Uterus (tissue), 3 donors: ENCODE measurements at regions not wholly inside any gene's neighbourhood (a gene's known extent, or its start where the extent isn't known, plus 50 kb on each side); places are given as distances from the start of the nearest gene placed in this dataset.

Experiments used
- DNase-seq, 2 donors: peaks; one replicate each; pipeline ENCODE4 v3.0.0-alpha.2; 2019 to 2020
- H3K27ac ChIP-seq, 2 donors: fragments of 200-600 bp; sonication (generic); 1 replicate in 1 of 2; 2 replicates in 1 of 2; pipeline ENCODE4 v1.5.1; 2016 to 2018
- H3K27me3 ChIP-seq, 2 donors: fragments of 200-600 bp; sonication (generic); one replicate each; pipeline ENCODE4 v1.5.1; 2018 to 2019; ENCODE audit warnings: control low read depth in 1 of 2
- H3K36me3 ChIP-seq, 2 donors: fragments of 200-600 bp; sonication (generic); one replicate each; pipeline ENCODE4 v1.5.1; 2019; ENCODE audit warnings: control low read depth in 1 of 2
- H3K4me1 ChIP-seq, 2 donors: fragments of 200-600 bp; sonication (generic); one replicate each; pipeline ENCODE4 v1.5.1; 2018 to 2019; ENCODE audit warnings: control low read depth in 1 of 2
- H3K4me3 ChIP-seq, 2 donors: fragments of 200-600 bp; sonication (generic); 1 replicate in 1 of 2; 2 replicates in 1 of 2; pipeline ENCODE4 v1.5.1; 2018 to 2019; ENCODE audit warnings: mild to moderate bottlenecking in 1 of 2
- H3K9me3 ChIP-seq, 2 donors: fragments of 200-600 bp; sonication (generic); one replicate each; pipeline ENCODE4 v1.5.1; 2019; ENCODE audit warnings: control low read depth in 1 of 2
- POLR2A ChIP-seq, 2 donors: fragments of 450-650 bp; IDR thresholded peaks; one replicate each; pipeline ENCODE4 v1.6.1; 2016; ENCODE audit warnings: antibody characterized with exemption in 2 of 2, mild to moderate bottlenecking in 1 of 2, moderate library complexity in 1 of 2
- intact Hi-C: fragments of 100-400 bp; cut with DNase I; formaldehyde crosslinking; loops from one replicate; pipeline ENCODE4 v1.15.1; 2023; ENCODE audit warnings: low total_unique reads
- TF ChIP-seq, protein P1 (sequence below), 4 experiments: fragments of 200-600 bp in 2 of 4; fragments of 450-650 bp in 2 of 4; sonication (generic) in 2 of 4; IDR thresholded peaks; one replicate each; pipeline ENCODE4 v1.5.1; 2016 to 2019; ENCODE audit warnings: antibody characterized with exemption in 4 of 4, mild to moderate bottlenecking in 2 of 4, moderate library complexity in 1 of 4
- donor health status: DM: yes; HTN: yes; CAD: no.

- Histone ChIP-seq H3K4me3 (no peak overlapping the region), H3K27ac (no peak overlapping the region), H3K4me1 (no peaks in the 10 kb centered on the region), H3K36me3 (no peaks in the 10 kb centered on the region), H3K9me3 (no peaks in the 10 kb centered on the region), H3K27me3 (no peaks in the 10 kb centered on the region)
- intact Hi-C loops: no loop called here
- DNase-seq: no peak
- TF ChIP-seq, protein P1, sequence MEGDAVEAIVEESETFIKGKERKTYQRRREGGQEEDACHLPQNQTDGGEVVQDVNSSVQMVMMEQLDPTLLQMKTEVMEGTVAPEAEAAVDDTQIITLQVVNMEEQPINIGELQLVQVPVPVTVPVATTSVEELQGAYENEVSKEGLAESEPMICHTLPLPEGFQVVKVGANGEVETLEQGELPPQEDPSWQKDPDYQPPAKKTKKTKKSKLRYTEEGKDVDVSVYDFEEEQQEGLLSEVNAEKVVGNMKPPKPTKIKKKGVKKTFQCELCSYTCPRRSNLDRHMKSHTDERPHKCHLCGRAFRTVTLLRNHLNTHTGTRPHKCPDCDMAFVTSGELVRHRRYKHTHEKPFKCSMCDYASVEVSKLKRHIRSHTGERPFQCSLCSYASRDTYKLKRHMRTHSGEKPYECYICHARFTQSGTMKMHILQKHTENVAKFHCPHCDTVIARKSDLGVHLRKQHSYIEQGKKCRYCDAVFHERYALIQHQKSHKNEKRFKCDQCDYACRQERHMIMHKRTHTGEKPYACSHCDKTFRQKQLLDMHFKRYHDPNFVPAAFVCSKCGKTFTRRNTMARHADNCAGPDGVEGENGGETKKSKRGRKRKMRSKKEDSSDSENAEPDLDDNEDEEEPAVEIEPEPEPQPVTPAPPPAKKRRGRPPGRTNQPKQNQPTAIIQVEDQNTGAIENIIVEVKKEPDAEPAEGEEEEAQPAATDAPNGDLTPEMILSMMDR (IDR thresholded peaks at IDR 0.05): no peak
These were observed 166.7 kb upstream of the KCNIP4 start for GRCh38 chr4:22115262-22115661.

DNA sequence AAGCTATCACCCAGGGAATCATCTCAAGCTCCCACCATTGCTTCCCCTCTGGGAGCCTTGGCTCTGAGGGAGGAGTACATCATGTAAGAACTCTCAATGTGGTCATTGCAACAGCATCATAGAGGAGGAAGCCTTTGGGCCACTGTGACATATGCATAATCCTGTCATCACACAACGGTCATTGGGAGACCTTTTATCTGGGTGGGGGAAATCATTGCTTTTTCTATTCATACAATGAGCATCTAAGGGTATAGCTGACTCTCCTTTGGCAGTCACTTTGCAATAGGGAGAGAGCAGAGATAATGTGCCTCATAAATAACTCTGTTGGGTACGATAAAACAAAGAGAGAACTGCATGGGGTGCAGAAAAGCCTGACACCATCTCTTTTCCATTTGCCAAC, 155.2 kb upstream of the KCNIP4 start:
- Histone ChIP-seq H3K9me3 (no peaks in the 10 kb centered on the region), H3K36me3 (no peaks in the 10 kb centered on the region), H3K4me1 (no peaks in the 10 kb centered on the region), H3K4me3 (no peak overlapping the region), H3K27ac (no peak overlapping the region), H3K27me3 (no peaks in the 10 kb centered on the region)
- DNase-seq: no peak
- intact Hi-C loops: no loop called here
- TF ChIP-seq POLR2A (IDR thresholded peaks at IDR 0.05): no peak
- TF ChIP-seq, protein P1 (IDR thresholded peaks at IDR 0.05): no peak

DNA sequence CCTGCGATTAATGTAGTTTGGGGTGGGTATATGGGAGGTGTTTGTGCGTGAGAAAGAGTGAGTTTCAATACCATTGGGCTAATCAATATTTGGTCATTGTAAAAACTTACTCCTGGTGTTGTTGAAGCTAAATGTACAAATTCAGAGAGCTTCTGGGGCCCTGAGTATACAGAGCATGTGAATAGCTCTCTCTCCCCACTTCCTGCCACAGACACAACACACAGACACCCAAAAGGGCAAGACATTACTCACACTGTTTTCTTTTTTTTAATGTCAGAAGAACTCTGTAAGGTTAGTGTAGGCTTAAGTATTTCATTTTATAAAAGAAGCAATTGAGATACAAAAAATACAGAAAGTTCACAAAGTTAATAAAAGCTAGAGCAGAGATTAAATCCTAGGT, 151.3 kb upstream of the KCNIP4 start:
- Histone ChIP-seq H3K9me3 (no peaks in the 10 kb centered on the region), H3K4me3 (no peak overlapping the region), H3K4me1 (no peaks in the 10 kb centered on the region), H3K27me3 (no peaks in the 10 kb centered on the region), H3K27ac (no peak overlapping the region), H3K36me3 (no peaks in the 10 kb centered on the region)
- intact Hi-C loops: no loop called here
- TF ChIP-seq, protein P1 (IDR thresholded peaks at IDR 0.05): no peak
- no peak for TF ChIP-seq POLR2A (IDR thresholded peaks at IDR 0.05)
- no peak for DNase-seq

- intact Hi-C loops: no loop called here
- no peak for DNase-seq
- H3K36me3 ChIP-seq: no peaks in the 10 kb centered on the region
These were observed 149.0 kb upstream of the KCNIP4 start for GRCh38 chr4:22097596-22097995.

DNA sequence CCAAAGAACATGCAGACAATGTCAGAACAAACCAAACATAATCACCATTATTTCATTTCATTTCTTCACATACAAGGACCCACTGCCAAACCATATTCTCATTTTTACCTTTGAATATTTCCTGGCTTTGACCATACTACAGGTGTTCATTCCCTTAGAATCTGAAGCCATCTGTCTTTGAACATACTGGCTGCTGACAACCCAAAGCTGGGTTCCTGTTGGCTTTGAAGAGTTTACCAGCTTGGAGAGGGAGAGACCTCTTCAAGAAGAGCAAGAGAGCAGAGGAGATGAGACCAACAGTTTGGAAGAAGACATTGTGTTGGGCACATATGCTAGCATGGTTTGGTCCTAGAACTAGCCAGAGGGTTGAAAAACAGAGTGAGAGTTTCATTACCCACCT, 145.6 kb upstream of the KCNIP4 start:
- intact Hi-C loops: no loop called here
- Histone ChIP-seq H3K4me1 (no peaks in the 10 kb centered on the region), H3K36me3 (no peaks in the 10 kb centered on the region), H3K27ac (no peak overlapping the region), H3K9me3 (no peaks in the 10 kb centered on the region), H3K4me3 (no peak overlapping the region), H3K27me3 (no peaks in the 10 kb centered on the region)
- TF ChIP-seq, protein P1 (IDR thresholded peaks at IDR 0.05): no peak
- no peak for TF ChIP-seq POLR2A (IDR thresholded peaks at IDR 0.05)
- DNase-seq: no peak

More at GRCh38 chr4:22097596-22097995, 149.0 kb upstream of the KCNIP4 start:
- TF ChIP-seq, protein P1 (IDR thresholded peaks at IDR 0.05): no peak
- no peak for TF ChIP-seq POLR2A (IDR thresholded peaks at IDR 0.05)
- Histone ChIP-seq H3K4me3 (no peak overlapping the region), H3K4me1 (no peaks in the 10 kb centered on the region), H3K27me3 (no peaks in the 10 kb centered on the region), H3K9me3 (no peaks in the 10 kb centered on the region), H3K27ac (no peak overlapping the region)
